Stimulated activated CD4-positive, alpha-beta T cell treated with anti-CD3 and anti-CD28 coated beads, TNF-alpha, amount 100 ng/mL, for 48 hours (primary cell): ENCODE measurements at regions not wholly inside any gene's neighbourhood (a gene's known extent, or its start where the extent isn't known, plus 50 kb on each side); places are given as distances from the start of the nearest gene placed in this dataset.
"Not testable (repeated sequence)": the region's sequence is repeated elsewhere in the genome, so short reads cannot be mapped to it uniquely, and the experiment has no call there.

Source experiments
- DNase-seq, 3 donors: peaks; one replicate each; pipeline ENCODE4 v3.0.0-alpha.2; 2020; ENCODE audit warnings: low read depth in 3 of 3

GRCh38 chr2:113341191-113341869 is 62.6 kb upstream of the PAX8 start:
- DNase-seq: no peak

GRCh38 chr2:113337809-113338208 is 59.1 kb upstream of the PAX8 start:
- DNase-seq: no peak

- not testable (repeated sequence) for DNase-seq
Observed at GRCh38 chr2:113336040-113336439, 57.3 kb upstream of the PAX8 start.

- no peak for DNase-seq
Observed at GRCh38 chr2:113334147-113334546, 55.4 kb upstream of the PAX8 start.

GRCh38 chr2:113333735-113334134 is 55.0 kb upstream of the PAX8 start:
- not testable (repeated sequence) for DNase-seq

- not testable (repeated sequence) for DNase-seq
Observed at GRCh38 chr2:113330060-113330767, 51.5 kb upstream of the PAX8 start.

- DNase-seq: not testable (repeated sequence)
Observed at GRCh38 chr2:113328973-113329372, 50.3 kb upstream of the PAX8 start.

- not testable (repeated sequence) for DNase-seq
Observed at GRCh38 chr2:113328572-113328971, 49.9 kb upstream of the PAX8 start.
